GM12878 (cell line): ENCODE measurements at regions not wholly inside any gene's neighbourhood (a gene's known extent, or its start where the extent isn't known, plus 50 kb on each side); places are given as distances from the start of the nearest gene placed in this dataset.

ENCODE experiments used
- ATAC-seq: fragments of 200-7000 bp; cut with Tn5 transposase; 3 replicates; pipeline ENCODE4 v1.9.1; 2020; ENCODE audit warnings: mild to moderate bottlenecking, moderate library complexity
- BruUV-seq: library from RNA; stranded (reverse); fragments of 400-500 nt; replicated peaks from 2 replicates; lab custom pipeline; 2021; lab: Mats Ljungman, UMichigan
- CTCF ChIA-PET: fragments of 300-600 bp; sonication (Branson Sonifier 250); formaldehyde crosslinking; extraction: SDS; loops from one replicate; lab custom pipeline; 2021; ENCODE audit warnings: inconsistent platforms; lab: Yijun Ruan, JAX
- POLR2A ChIA-PET: fragments of 350-600 bp; formaldehyde crosslinking; extraction: SDS; loops from one replicate; lab custom pipeline; 2021; ENCODE audit warnings: inconsistent platforms; lab: Charles Lee
- RAD21 ChIA-PET: fragments of 300-600 bp; sonication (Branson Sonifier 250); formaldehyde crosslinking; loops from one replicate; lab custom pipeline; 2023; ENCODE audit warnings: antibody characterized with exemption; ENCODE audit not compliant: unreplicated experiment; lab: Charles Lee
- SMC1A ChIA-PET: fragments of 300-600 bp; sonication (Branson Sonifier 250); formaldehyde crosslinking; loops from one replicate; lab custom pipeline; 2023; ENCODE audit not compliant: unreplicated experiment, uncharacterized antibody; lab: Charles Lee
- DNase-seq: peaks from one replicate; pipeline ENCODE4 v3.0.0-alpha.2; 2011; ENCODE audit warnings: low read depth, low spot score
- FAIRE-seq: peaks from 3 replicates; lab custom pipeline; 2011; peaks lifted over from hg19 to GRCh38; lab: Jason Lieb, UNC
- H2AFZ ChIP-seq: 2 replicates; pipeline ENCODE4 v1.6.0; 2011; ENCODE audit warnings: low read depth, low read length, control low read depth; ENCODE audit not compliant: control insufficient read depth
- H3K27ac ChIP-seq: 2 replicates; pipeline ENCODE4 v1.5.1; 2011; ENCODE audit warnings: control low read depth; ENCODE audit not compliant: control insufficient read depth, insufficient read depth
- H3K27me3 ChIP-seq, 2 experiments: replicated peaks in 1 of 2; 2 replicates each; pipeline versions ENCODE4 v1.6.0 to v1.6.1; 2011; ENCODE audit warnings: low read length in 1 of 2; ENCODE audit not compliant: control insufficient read depth in 2 of 2, insufficient read depth in 2 of 2
- H3K36me3 ChIP-seq, 2 experiments: 2 replicates each; pipeline ENCODE4 v1.5.1; 2011; ENCODE audit warnings: low read length in 1 of 2; ENCODE audit not compliant: control insufficient read depth in 2 of 2, insufficient read depth in 2 of 2
- H3K4me1 ChIP-seq: 2 replicates; pipeline ENCODE4 v1.6.1; 2011; ENCODE audit warnings: mild to moderate bottlenecking, low read length, moderate library complexity, mixed read lengths; ENCODE audit not compliant: control insufficient read depth, insufficient read depth
- H3K4me2 ChIP-seq: 2 replicates; pipeline ENCODE4 v1.6.0; 2011; ENCODE audit warnings: control low read depth; ENCODE audit not compliant: control insufficient read depth, insufficient read depth
- H3K4me3 ChIP-seq: fragments of 200-600 bp; sonication (generic); 2 replicates; pipeline ENCODE4 v1.5.1; 2016
- H3K79me2 ChIP-seq: 2 replicates; pipeline ENCODE4 v1.6.0; 2011; ENCODE audit warnings: low read length; ENCODE audit not compliant: control insufficient read depth, insufficient read depth
- H3K9ac ChIP-seq: 2 replicates; pipeline ENCODE4 v1.8.0; 2011; ENCODE audit warnings: low read length, control low read depth, mixed read lengths; ENCODE audit not compliant: control insufficient read depth, insufficient read depth
- H3K9me3 ChIP-seq: replicated peaks from 3 replicates; pipeline ENCODE4 v1.5.1; 2011; ENCODE audit warnings: mild to moderate bottlenecking, low read length; ENCODE audit not compliant: control insufficient read depth, insufficient read depth
- H4K20me1 ChIP-seq: 2 replicates; pipeline ENCODE4 v1.6.0; 2011; ENCODE audit not compliant: control insufficient read depth, insufficient read depth
- KDM1A ChIP-seq: fragments of 200-600 bp; sonication (generic); IDR thresholded peaks from 2 replicates; pipeline ENCODE4 v1.6.1; 2016; ENCODE audit warnings: borderline replicate concordance
- RELA ChIP-seq: fragments of 450-650 bp; IDR thresholded peaks from 2 replicates; pipeline ENCODE4 v1.8.0; 2014; ENCODE audit warnings: borderline replicate concordance; ENCODE audit not compliant: partially characterized antibody
- RFX5 ChIP-seq: IDR thresholded peaks from 2 replicates; pipeline ENCODE4 v1.6.1; 2011; ENCODE audit warnings: low read depth, low read length, improper control_type of control experiment
- ZNF207 ChIP-seq: fragments of 450-650 bp; IDR thresholded peaks from 2 replicates; pipeline ENCODE4 v1.6.1; 2014; ENCODE audit warnings: antibody characterized with exemption, mild to moderate bottlenecking, borderline replicate concordance
- WGBS: methylation state at CpG from one replicate; pipeline ENCODE4 v1.1.6; 2016; ENCODE audit warnings: low lambda C conversion rate; ENCODE audit not compliant: insufficient replicate concordance, insufficient coverage; ENCODE audit errors: missing lambda C conversion rate; 5-methylcytosine and 5-hydroxymethylcytosine counted together
- in situ Hi-C: fragments of 300-500 bp; cut with MboI; formaldehyde crosslinking; loops from 9 replicates; pipeline ENCODE4 v1.14.3; 2018; ENCODE audit warnings: mixed read lengths
- intact Hi-C: fragments of 100-400 bp; cut with micrococcal nuclease; formaldehyde crosslinking; loops from one replicate; pipeline ENCODE4 v1.14.2; 2022; ENCODE audit not compliant: unreplicated experiment
- TF ChIP-seq, protein P1 (sequence below): fragments of 450-650 bp; formaldehyde crosslinking; IDR thresholded peaks from 2 replicates; pipeline ENCODE4 v1.5.0; 2022; ENCODE audit warnings: mild to moderate bottlenecking, missing genetic modification characterization

DNA sequence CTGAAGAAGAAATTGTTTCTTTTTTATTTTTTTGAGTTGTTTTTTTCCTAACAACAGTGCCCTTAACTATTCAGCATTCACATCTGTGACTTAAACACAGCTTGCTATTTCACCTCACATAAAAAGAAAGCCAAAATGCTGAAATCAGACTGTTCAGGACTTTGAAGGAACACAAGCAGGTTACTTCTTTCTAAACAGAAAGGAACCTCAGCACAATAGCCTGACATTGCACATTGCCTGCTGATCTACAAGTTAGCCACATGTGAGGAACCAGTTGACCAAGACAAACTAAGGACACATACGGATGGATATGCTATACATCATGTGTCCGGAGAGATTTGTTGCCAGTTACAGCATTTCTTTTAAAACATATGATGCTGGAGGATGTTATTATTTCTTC is 331.1 kb downstream of the FSIP2 start (continued):
- no peak for TF ChIP-seq ZNF207
- TF ChIP-seq, protein P1, sequence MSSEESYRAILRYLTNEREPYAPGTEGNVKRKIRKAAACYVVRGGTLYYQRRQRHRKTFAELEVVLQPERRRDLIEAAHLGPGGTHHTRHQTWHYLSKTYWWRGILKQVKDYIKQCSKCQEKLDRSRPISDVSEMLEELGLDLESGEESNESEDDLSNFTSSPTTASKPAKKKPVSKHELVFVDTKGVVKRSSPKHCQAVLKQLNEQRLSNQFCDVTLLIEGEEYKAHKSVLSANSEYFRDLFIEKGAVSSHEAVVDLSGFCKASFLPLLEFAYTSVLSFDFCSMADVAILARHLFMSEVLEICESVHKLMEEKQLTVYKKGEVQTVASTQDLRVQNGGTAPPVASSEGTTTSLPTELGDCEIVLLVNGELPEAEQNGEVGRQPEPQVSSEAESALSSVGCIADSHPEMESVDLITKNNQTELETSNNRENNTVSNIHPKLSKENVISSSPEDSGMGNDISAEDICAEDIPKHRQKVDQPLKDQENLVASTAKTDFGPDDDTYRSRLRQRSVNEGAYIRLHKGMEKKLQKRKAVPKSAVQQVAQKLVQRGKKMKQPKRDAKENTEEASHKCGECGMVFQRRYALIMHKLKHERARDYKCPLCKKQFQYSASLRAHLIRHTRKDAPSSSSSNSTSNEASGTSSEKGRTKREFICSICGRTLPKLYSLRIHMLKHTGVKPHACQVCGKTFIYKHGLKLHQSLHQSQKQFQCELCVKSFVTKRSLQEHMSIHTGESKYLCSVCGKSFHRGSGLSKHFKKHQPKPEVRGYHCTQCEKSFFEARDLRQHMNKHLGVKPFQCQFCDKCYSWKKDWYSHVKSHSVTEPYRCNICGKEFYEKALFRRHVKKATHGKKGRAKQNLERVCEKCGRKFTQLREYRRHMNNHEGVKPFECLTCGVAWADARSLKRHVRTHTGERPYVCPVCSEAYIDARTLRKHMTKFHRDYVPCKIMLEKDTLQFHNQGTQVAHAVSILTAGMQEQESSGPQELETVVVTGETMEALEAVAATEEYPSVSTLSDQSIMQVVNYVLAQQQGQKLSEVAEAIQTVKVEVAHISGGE (CRISPR knock-in tag): no peak
- no peak for TF ChIP-seq RELA

- Histone ChIP-seq H3K4me3 (no peak overlapping the region), H3K4me1 (no peaks in the 10 kb centered on the region), H3K36me3 (no peaks in the 10 kb centered on the region), H3K79me2 (no peaks in the 10 kb centered on the region), H4K20me1 (no peaks in the 10 kb centered on the region), H2AFZ (no peak overlapping the region), H3K4me2 (no peak overlapping the region), H3K27me3 (no peaks in the 10 kb centered on the region), H3K9ac (no peak overlapping the region), H3K27ac (no peak overlapping the region), H3K9me3 (no peaks in the 10 kb centered on the region)
- ChIA-PET RAD21 (no interaction called here), POLR2A (no interaction called here), CTCF (no interaction called here), SMC1A (no interaction called here)
- TF ChIP-seq KDM1A (no peak), RFX5 (no peak)
- ATAC-seq (no peak), DNase-seq (no peak), FAIRE-seq (no peak)
- 45% methylated on average over 1 of the region's 1 CpG for WGBS
- in situ Hi-C loops: no loop called here
- no TSS peak for BruUV-seq
- intact Hi-C loops: no loop called here
Measured at GRCh38 chr2:186085226-186085625, 346.6 kb downstream of the FSIP2 start.
